Tibial artery (tissue), 4 donors: ENCODE measurements at regions not wholly inside any gene's neighbourhood (a gene's known extent, or its start where the extent isn't known, plus 50 kb on each side); places are given as distances from the start of the nearest gene placed in this dataset.

ENCODE experiments used
- DNase-seq, 2 donors: peaks; one replicate each; pipeline ENCODE4 v3.0.0-alpha.2; 2019
- H3K27ac ChIP-seq, 2 donors: fragments of 200-600 bp; sonication (generic) in 1 of 2; 1 replicate in 1 of 2; 2 replicates in 1 of 2; pipeline ENCODE4 v1.5.1; 2018 to 2019; ENCODE audit warnings: mild to moderate bottlenecking in 1 of 2
- H3K27me3 ChIP-seq, 2 donors: fragments of 200-600 bp; sonication (generic) in 1 of 2; one replicate each; pipeline versions ENCODE4 v1.5.1 to v1.6.0; 2016 to 2019
- H3K36me3 ChIP-seq, 3 donors: fragments of 200-600 bp; sonication (generic) in 2 of 3; one replicate each; pipeline ENCODE4 v1.5.1; 2016 to 2019; ENCODE audit warnings: mild to moderate bottlenecking in 2 of 3
- H3K4me1 ChIP-seq, 4 donors: fragments of 200-600 bp; sonication (generic) in 2 of 4; 1 replicate in 3 of 4; 2 replicates in 1 of 4; pipeline ENCODE4 v1.5.1; 2016 to 2019
- H3K4me3 ChIP-seq, 2 donors: fragments of 200-600 bp; sonication (generic) in 1 of 2; 1 replicate in 1 of 2; 2 replicates in 1 of 2; pipeline ENCODE4 v1.5.1; 2018 to 2019; ENCODE audit warnings: mild to moderate bottlenecking in 2 of 2
- H3K9me3 ChIP-seq, 3 donors: fragments of 200-600 bp; sonication (generic) in 1 of 3; one replicate each; pipeline ENCODE4 v1.5.1; 2016 to 2019
- intact Hi-C: fragments of 100-400 bp; cut with DNase I; formaldehyde crosslinking; loops from one replicate; pipeline ENCODE4 v1.15.0; 2023; ENCODE audit warnings: low total_unique reads
- TF ChIP-seq, protein P1 (sequence below), 2 experiments: fragments of 200-600 bp in 1 of 2; fragments of 450-650 bp in 1 of 2; IDR thresholded peaks; one replicate each; pipeline ENCODE4 v1.5.1; 2017 to 2019; ENCODE audit warnings: antibody characterized with exemption in 2 of 2, mild to moderate bottlenecking in 1 of 2, moderate library complexity in 1 of 2

GRCh38 chr2:219727771-219728429, 100.5 kb downstream of the SLC4A3 start:
- H3K4me1 ChIP-seq, result no peaks in the 10 kb centered on the region
- DNase-seq, result no peak
- no peaks in the 10 kb centered on the region for H3K36me3 ChIP-seq
- H3K27ac ChIP-seq, result no peak overlapping the region
- intact Hi-C loops, result no loop called here
- TF ChIP-seq, protein P1, sequence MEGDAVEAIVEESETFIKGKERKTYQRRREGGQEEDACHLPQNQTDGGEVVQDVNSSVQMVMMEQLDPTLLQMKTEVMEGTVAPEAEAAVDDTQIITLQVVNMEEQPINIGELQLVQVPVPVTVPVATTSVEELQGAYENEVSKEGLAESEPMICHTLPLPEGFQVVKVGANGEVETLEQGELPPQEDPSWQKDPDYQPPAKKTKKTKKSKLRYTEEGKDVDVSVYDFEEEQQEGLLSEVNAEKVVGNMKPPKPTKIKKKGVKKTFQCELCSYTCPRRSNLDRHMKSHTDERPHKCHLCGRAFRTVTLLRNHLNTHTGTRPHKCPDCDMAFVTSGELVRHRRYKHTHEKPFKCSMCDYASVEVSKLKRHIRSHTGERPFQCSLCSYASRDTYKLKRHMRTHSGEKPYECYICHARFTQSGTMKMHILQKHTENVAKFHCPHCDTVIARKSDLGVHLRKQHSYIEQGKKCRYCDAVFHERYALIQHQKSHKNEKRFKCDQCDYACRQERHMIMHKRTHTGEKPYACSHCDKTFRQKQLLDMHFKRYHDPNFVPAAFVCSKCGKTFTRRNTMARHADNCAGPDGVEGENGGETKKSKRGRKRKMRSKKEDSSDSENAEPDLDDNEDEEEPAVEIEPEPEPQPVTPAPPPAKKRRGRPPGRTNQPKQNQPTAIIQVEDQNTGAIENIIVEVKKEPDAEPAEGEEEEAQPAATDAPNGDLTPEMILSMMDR (IDR thresholded peaks at IDR 0.05), result no peak
- H3K27me3 ChIP-seq, result peaks cover 0 to 2% of the 10 kb centered on the region in 2 donors
- peaks cover 0 to 4% (median 0%) of the 10 kb centered on the region in 3 donors for H3K9me3 ChIP-seq
- H3K4me3 ChIP-seq, result no peak overlapping the region

DNA sequence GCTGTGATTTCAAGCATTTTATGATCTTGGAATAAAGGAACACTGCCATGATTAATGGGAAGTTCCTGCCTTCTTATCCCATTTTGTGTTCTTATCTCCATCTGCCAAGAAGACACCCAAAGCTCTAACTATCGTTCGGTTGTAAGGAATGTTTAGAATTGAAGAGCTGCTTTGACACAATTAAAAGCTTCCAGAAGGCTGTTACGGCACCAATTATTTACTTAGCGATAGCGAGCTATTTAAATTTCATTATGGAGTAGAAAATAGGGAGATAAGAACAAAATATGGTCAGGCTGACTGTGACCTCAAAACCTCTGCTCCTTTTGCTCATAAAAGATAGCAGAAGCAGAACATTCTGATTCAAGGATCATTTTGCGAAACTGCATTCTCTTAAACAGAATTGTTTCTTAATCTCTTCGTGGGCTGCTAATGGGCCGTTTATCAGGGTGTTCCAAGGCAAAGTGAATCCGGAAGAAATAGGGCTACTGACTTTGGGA, 101.6 kb downstream of the SLC4A3 start:
- TF ChIP-seq, protein P1 (IDR thresholded peaks at IDR 0.05), result no peak
- Histone ChIP-seq H3K4me3 (no peak overlapping the region), H3K36me3 (no peaks in the 10 kb centered on the region), H3K9me3 (peaks cover 0 to 4% (median 0%) of the 10 kb centered on the region in 3 donors), H3K4me1 (no peaks in the 10 kb centered on the region), H3K27me3 (peaks cover 0 to 8% of the 10 kb centered on the region in 2 donors), H3K27ac (no peak overlapping the region)
- DNase-seq, result no peak
- intact Hi-C loops, result no loop called here

GRCh38 chr2:219731173-219731572, 103.7 kb downstream of the SLC4A3 start:
- intact Hi-C loops, result loop anchor here (10.0 kb wide), 1 partner anchor 1844 kb away; the partner anchor contains the start of gene EPHA4
- Histone ChIP-seq H3K4me3 (no peak overlapping the region), H3K9me3 (peaks cover 0 to 4% (median 0%) of the 10 kb centered on the region in 3 donors), H3K27me3 (peaks cover 0 to 8% of the 10 kb centered on the region in 2 donors), H3K4me1 (no peaks in the 10 kb centered on the region), H3K36me3 (no peaks in the 10 kb centered on the region), H3K27ac (no peak overlapping the region)
- TF ChIP-seq, protein P1 (IDR thresholded peaks at IDR 0.05), result no peak
- no peak for DNase-seq

GRCh38 chr2:219733106-219733505, 105.7 kb downstream of the SLC4A3 start:
- no peaks in the 10 kb centered on the region for H3K36me3 ChIP-seq
- no peak for DNase-seq
- peaks cover 0 to 4% (median 0%) of the 10 kb centered on the region in 3 donors for H3K9me3 ChIP-seq
- intact Hi-C loops, result loop anchor here (10.0 kb wide), 1 partner anchor 1842 kb away; the partner anchor contains the start of gene EPHA4
- peaks cover 0 to 8% of the 10 kb centered on the region in 2 donors for H3K27me3 ChIP-seq
- no peak overlapping the region for H3K4me3 ChIP-seq
- no peaks in the 10 kb centered on the region for H3K4me1 ChIP-seq
- H3K27ac ChIP-seq, result no peak overlapping the region
- TF ChIP-seq, protein P1 (IDR thresholded peaks at IDR 0.05), result no peak

DNA sequence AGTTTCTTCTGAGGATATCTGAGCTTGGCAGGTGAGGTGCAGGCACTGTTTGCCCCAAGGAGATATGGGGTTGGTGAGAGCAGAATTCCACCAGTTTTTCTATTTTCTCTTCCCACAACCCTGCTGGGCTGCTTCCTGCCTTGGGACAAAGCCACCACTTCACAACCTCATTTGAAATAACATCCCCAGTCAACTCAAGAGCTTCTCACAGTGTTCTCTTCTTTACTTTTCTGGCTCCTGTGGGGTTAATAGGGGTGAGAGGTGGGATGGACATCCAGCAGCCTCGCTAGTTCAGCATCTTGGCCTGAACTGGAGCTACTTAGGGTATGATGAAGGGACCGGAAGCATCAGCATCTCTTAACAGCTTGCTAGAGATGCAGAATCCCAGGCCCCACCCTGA, 106.3 kb downstream of the SLC4A3 start:
- TF ChIP-seq, protein P1 (IDR thresholded peaks at IDR 0.05), result no peak
- Histone ChIP-seq H3K4me1 (no peaks in the 10 kb centered on the region), H3K9me3 (peaks cover 0 to 4% (median 0%) of the 10 kb centered on the region in 3 donors), H3K27me3 (peaks cover 0 to 8% of the 10 kb centered on the region in 2 donors), H3K27ac (no peak overlapping the region), H3K4me3 (no peak overlapping the region), H3K36me3 (no peaks in the 10 kb centered on the region)
- no peak for DNase-seq
- intact Hi-C loops, result loop anchor here (10.0 kb wide), 1 partner anchor 1841 kb away; the partner anchor contains the start of gene EPHA4
